Cardiac septum (tissue), 1 donor: ENCODE measurements at regions not wholly inside any gene's neighbourhood (a gene's known extent, or its start where the extent isn't known, plus 50 kb on each side); places are given as distances from the start of the nearest gene placed in this dataset.
"Not testable (repeated sequence)": the region's sequence is repeated elsewhere in the genome, so short reads cannot be mapped to it uniquely, and the experiment has no call there.

ENCODE experiments used
- DNase-seq: peaks from one replicate; pipeline ENCODE4 v3.0.0-alpha.2; 2020; ENCODE audit warnings: low spot score
- intact Hi-C: fragments of 100-400 bp; cut with DNase I; formaldehyde crosslinking; loops from one replicate; pipeline ENCODE4 v1.14.0; 2022
- donor health status: DM: no; HTN: no; CAD: no.

DNA sequence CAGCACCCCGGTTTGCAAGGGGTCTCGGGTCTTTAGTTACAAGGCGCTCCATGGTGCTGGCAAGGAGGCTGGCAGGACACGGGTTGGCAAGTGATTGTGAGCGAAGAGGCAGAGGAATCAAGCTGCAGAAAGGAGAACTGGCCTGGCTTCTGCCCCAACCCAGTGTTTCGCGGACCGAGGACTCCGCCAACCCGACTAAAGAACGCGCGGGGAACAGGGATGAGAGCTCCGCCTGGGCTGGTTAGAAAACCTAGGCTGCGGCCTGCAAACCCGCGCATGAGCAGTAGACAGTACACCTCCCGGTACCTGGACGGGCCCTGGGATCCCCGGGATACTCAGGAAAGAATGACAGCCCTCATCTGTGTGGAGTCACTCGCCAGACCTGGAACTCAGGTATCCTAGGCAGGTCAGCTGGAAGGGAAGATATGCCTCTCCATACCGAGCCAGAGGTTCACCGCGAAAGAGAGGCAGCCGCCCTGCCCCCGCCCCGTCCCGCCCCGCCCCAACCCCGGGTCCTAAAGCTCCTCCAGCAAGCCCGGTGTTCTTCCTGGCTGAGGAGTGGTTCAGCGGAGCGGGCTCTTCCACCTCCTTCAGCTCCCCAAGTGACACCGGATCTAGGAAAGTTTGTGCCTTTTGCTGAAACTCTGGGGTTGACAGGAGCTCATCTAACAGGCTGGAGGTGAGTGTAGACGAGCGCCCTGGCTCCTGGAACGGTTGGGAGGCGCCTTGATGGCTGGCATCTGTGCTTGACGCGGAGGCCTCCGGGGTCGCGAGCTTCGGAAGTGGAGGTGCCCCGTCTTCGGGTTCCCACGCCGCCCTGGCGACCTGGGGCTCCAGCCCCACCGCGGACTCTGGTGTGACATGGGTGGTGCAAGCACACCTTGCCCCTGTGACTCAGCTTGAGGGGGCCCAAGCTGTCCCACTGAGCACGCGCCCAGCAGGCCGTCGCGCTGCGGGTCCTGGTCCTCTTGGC, 1847.3 kb upstream of the DEFB115 start:
- DNase-seq = no peak
- intact Hi-C loops = no loop called here

DNA sequence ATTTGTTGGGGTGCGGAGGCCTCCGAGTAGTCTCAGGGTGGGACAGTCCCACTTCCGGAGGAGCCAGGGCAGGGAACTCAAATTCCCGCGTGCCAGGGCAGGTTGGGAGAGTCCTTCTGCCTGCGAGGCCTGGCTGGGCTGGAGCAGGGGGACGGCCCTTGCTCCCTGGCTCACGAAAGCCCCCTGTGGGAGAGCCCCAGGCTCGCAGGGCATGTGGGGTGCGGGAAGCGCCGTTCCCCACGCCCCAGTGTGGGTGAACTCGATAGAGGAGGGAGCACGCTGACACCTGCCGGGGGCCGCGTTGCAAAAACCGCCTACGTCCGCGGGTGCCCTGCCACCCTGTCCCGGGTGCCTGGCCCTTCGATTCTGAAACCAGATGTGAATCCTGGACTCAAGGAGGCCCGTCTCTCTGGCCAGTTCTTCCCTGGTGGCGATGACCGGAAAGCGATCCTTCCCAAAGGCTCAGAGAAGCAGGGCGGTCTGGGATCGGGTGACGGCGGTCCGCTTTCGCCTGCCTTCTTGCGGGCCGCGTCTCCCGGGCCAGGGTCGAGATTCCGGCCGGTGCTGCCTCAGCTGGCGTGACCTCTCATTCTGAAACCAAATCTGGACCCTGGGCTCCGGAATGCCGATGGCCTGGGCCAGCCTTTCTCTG, 1846.5 kb upstream of the DEFB115 start:
- no peak for DNase-seq
- intact Hi-C loops = no loop called here

DNA sequence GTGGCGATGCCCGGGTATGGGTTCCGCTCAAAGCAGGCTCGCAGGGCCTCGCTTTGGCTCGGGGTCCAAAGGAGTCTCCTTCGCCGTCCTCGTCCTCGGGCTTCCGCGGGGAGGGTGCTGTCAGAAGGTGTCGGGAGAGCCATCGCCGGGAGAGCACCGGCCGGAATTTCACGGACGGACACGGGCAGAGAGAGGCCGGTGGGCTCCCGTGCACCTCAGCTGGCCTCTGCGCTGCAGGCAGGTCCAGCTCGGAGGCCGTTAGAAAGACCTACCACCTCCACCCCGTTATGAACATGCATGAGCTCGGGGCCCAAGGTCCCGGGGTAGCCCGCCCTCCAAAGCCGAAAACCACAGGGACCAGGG, 1846.0 kb upstream of the DEFB115 start:
- DNase-seq, intact Hi-C loops: not testable (repeated sequence)

GRCh38 chr20:29419378-29419777, 1838.1 kb upstream of the DEFB115 start:
- DNase-seq = no peak
- intact Hi-C loops = no loop called here

GRCh38 chr20:29427201-29428060, 1830.0 kb upstream of the DEFB115 start:
- no peak for DNase-seq
- intact Hi-C loops = no loop called here

- intact Hi-C loops = no loop called here
- no peak for DNase-seq
These were observed 1826.9 kb upstream of the DEFB115 start for GRCh38 chr20:29430531-29430930.

DNA sequence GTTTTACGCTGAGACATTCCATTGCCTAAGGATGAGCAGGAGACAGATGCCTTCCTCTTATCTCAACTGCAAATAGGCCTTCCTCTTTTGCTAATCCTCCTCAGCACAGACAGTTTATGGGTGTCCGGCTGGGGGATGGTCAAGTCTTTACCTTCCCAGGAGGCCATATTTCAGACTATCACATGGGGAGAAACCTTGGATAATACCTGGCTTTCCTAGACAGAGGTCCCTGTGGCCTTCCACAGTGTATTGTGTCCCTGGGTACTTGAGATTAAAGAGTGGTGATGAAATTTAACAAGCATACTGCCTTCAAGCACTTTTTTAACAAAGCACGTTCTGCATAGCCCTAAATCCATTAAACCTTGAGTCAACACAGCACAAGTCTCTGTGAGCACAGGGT, 1816.7 kb upstream of the DEFB115 start:
- intact Hi-C loops, DNase-seq: not testable (repeated sequence)

- DNase-seq, intact Hi-C loops: not testable (repeated sequence)
These were observed 1814.2 kb upstream of the DEFB115 start for GRCh38 chr20:29443206-29443781.

- intact Hi-C loops = no loop called here
- DNase-seq = no peak
These were observed 1813.6 kb upstream of the DEFB115 start for GRCh38 chr20:29443819-29444218.

- intact Hi-C loops = not testable (repeated sequence)
- DNase-seq = peak; percentile 86
These were observed 1812.2 kb upstream of the DEFB115 start for GRCh38 chr20:29445050-29445907.

- intact Hi-C loops, DNase-seq: not testable (repeated sequence)
These were observed 1809.7 kb upstream of the DEFB115 start for GRCh38 chr20:29447517-29448484.

DNA sequence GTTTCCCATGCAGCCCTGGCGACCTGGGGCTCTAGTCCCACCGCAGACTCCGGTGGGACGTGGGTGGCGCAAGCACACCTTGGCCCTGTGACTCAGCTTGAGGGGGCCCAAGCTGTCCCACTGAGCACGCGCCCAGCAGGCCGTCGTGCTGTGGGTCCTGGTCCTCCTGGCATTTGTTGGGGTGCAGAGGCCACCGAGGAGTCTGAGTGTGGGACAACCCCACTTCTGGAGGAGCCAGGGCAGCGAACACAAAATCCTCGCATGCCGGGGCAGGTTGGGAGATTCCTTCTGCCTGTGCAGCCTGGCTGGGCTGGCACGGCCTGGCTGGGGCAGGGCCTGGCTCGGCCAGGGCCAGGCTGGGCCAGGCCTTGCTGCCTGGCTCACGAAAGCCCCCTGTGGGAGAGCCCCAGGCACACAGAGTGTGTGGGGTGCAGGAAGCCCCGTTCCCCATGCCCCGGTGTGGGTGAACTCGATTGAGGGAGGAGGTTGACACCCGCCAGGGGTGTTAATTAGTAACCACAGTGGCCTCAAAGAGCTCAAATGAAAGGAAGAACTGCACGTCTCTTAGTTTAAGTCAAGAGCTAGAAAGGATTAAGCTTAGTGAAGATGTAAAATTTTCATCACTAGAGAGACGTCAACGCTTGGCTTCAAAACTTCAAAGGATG, 1808.5 kb upstream of the DEFB115 start:
- intact Hi-C loops = no loop called here
- DNase-seq = no peak

- intact Hi-C loops = no loop called here
- no peak for DNase-seq
These were observed 1805.3 kb upstream of the DEFB115 start for GRCh38 chr20:29452186-29452585.

DNA sequence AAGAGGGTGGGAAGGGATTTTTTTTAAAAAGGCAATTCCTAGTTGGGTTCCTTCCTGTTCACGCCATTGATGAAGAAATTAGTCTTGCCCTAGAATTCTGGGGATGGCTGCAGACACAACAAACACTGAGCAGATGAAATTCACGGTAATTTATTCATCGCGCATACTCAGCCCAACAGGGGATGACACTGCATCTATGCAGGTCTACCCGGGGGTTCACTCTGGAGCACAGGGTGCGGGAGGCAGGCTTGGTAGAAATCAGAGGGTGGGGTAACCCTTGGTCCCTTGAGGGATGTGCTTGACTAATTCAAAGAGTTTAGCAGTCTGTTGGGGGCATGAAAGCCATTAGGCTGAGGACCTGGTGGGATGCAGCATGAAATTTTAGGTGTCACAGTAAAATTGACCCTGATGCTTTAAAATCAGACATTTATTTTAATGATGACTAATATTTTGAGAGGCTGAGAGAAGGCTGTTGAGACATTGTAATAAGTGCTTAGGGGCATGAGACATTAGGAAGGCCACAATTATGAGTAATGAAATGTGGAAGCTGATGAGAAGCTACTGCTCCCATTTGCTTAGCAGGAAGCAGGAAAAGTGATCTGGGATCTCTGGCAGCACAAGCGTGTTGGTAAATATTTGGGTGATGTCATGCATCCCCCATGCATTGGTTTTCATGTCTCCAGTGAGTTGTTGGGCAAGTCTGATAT, 1800.3 kb upstream of the DEFB115 start:
- intact Hi-C loops, DNase-seq: not testable (repeated sequence)

GRCh38 chr20:29472606-29473005, 1784.9 kb upstream of the DEFB115 start:
- intact Hi-C loops = no loop called here
- no peak for DNase-seq

GRCh38 chr20:29492840-29493239, 1764.6 kb upstream of the DEFB115 start:
- intact Hi-C loops, DNase-seq: not testable (repeated sequence)
